ENCODE measurements at regions not wholly inside any gene's neighbourhood (a gene's known extent, or its start where the extent isn't known, plus 50 kb on each side); places are given as distances from the start of the nearest gene placed in this dataset.

DNA sequence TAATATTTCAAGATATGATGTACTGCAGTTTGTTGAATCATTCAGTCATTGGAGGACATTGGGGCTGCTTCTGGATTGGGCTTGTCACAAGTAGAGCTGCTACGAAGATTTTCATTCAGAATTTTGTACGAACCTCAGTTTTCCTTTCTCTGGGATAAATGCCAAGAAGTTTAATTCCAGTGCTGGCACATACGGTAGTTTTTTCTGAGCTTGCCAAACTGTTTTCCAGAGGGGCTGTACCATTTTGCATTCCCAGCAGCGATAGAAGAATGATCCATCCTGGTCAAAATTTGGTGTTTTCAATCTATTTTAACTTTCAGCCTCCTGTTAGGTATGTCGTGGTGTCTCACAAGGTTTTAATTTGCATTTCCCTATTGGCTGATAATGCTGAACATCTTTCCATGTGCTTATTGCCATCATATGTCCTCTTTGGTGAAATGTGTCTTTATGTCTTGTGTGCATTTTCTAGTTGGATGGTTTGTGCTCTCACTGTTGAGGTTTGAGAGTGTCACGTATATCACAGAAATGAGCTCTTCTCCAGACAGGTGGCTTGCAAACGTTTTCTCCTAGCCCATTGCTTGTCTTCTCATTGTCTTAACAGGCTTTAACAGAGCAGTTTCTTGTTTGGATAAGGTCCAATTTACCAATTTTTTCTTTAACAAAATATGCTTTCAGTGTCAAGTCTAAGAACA lies 612.6 kb downstream of the GALR1 start:
- TF ChIP-seq, protein P1, sequence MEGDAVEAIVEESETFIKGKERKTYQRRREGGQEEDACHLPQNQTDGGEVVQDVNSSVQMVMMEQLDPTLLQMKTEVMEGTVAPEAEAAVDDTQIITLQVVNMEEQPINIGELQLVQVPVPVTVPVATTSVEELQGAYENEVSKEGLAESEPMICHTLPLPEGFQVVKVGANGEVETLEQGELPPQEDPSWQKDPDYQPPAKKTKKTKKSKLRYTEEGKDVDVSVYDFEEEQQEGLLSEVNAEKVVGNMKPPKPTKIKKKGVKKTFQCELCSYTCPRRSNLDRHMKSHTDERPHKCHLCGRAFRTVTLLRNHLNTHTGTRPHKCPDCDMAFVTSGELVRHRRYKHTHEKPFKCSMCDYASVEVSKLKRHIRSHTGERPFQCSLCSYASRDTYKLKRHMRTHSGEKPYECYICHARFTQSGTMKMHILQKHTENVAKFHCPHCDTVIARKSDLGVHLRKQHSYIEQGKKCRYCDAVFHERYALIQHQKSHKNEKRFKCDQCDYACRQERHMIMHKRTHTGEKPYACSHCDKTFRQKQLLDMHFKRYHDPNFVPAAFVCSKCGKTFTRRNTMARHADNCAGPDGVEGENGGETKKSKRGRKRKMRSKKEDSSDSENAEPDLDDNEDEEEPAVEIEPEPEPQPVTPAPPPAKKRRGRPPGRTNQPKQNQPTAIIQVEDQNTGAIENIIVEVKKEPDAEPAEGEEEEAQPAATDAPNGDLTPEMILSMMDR (conservative IDR thresholded peaks at IDR 0.05; ENCODE audit: low read length): no peak
- TF ChIP-seq EZH2phosphoT487 (IDR thresholded peaks at IDR 0.05; ENCODE audit: borderline replicate concordance, low read depth, low read length): no peak
